HFFc6 (cell line): ENCODE measurements at regions not wholly inside any gene's neighbourhood (a gene's known extent, or its start where the extent isn't known, plus 50 kb on each side); places are given as distances from the start of the nearest gene placed in this dataset.
A peak's percentile ranks its signal among the peaks of the same experiment; 100 is the strongest.

ENCODE experiments used
- DNase-seq: peaks from one replicate; pipeline ENCODE4 v3.0.0-alpha.2; 2018
- H3K27ac Mint-ChIP-seq: 2 replicates; pipeline ENCODE4 v1.8.0; 2020; ENCODE audit warnings: mild to moderate bottlenecking, mixed read lengths
- H3K27me3 Mint-ChIP-seq: 2 replicates; pipeline ENCODE4 v1.8.0; 2021; ENCODE audit warnings: mild to moderate bottlenecking, moderate library complexity, mixed read lengths; ENCODE audit not compliant: insufficient read depth
- H3K36me3 Mint-ChIP-seq: 2 replicates; pipeline ENCODE4 v1.8.0; 2021; ENCODE audit warnings: low read depth, mixed read lengths
- H3K4me1 Mint-ChIP-seq: 2 replicates; pipeline ENCODE4 v1.8.0; 2020; ENCODE audit warnings: low read depth, mixed read lengths
- H3K4me3 Mint-ChIP-seq: 2 replicates; pipeline ENCODE4 v1.8.0; 2020; ENCODE audit warnings: mild to moderate bottlenecking, moderate library complexity, mixed read lengths
- H3K9me3 Mint-ChIP-seq: 2 replicates; pipeline ENCODE4 v1.8.0; 2020; ENCODE audit warnings: mild to moderate bottlenecking, mixed read lengths
- TF ChIP-seq, protein P1 (sequence below): fragments of 200-600 bp; sonication (generic); IDR thresholded peaks from 2 replicates; pipeline ENCODE4 v1.5.0; 2021; ENCODE audit warnings: antibody characterized with exemption, mild to moderate bottlenecking

- Mint-ChIP-seq H3K4me1 (peaks cover 8% of the 10 kb centered on the region; the same call in 1 of the 2 replicates), H3K36me3 (no peaks in the 10 kb centered on the region), H3K27me3 (peaks cover 8% of the 10 kb centered on the region), H3K9me3 (no peaks in the 10 kb centered on the region; the same call in 1 of the 2 replicates), H3K27ac (no peak overlapping the region), H3K4me3 (no peak overlapping the region)
- no peak for DNase-seq
- TF ChIP-seq, protein P1, sequence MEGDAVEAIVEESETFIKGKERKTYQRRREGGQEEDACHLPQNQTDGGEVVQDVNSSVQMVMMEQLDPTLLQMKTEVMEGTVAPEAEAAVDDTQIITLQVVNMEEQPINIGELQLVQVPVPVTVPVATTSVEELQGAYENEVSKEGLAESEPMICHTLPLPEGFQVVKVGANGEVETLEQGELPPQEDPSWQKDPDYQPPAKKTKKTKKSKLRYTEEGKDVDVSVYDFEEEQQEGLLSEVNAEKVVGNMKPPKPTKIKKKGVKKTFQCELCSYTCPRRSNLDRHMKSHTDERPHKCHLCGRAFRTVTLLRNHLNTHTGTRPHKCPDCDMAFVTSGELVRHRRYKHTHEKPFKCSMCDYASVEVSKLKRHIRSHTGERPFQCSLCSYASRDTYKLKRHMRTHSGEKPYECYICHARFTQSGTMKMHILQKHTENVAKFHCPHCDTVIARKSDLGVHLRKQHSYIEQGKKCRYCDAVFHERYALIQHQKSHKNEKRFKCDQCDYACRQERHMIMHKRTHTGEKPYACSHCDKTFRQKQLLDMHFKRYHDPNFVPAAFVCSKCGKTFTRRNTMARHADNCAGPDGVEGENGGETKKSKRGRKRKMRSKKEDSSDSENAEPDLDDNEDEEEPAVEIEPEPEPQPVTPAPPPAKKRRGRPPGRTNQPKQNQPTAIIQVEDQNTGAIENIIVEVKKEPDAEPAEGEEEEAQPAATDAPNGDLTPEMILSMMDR, result no peak
Observed at GRCh38 chr1:218575079-218575478, 229.9 kb downstream of the TGFB2 start.

GRCh38 chr1:218575856-218576255 lies 230.7 kb downstream of the TGFB2 start:
- H3K27me3 Mint-ChIP-seq, result peaks cover 8% of the 10 kb centered on the region
- no peak overlapping the region for H3K4me3 Mint-ChIP-seq
- no peaks in the 10 kb centered on the region; the same call in 1 of the 2 replicates for H3K9me3 Mint-ChIP-seq
- no peak overlapping the region for H3K27ac Mint-ChIP-seq
- DNase-seq, result no peak
- TF ChIP-seq, protein P1, result no peak
- no peaks in the 10 kb centered on the region for H3K36me3 Mint-ChIP-seq
- H3K4me1 Mint-ChIP-seq, result peaks cover 8% of the 10 kb centered on the region; the same call in 1 of the 2 replicates

DNA sequence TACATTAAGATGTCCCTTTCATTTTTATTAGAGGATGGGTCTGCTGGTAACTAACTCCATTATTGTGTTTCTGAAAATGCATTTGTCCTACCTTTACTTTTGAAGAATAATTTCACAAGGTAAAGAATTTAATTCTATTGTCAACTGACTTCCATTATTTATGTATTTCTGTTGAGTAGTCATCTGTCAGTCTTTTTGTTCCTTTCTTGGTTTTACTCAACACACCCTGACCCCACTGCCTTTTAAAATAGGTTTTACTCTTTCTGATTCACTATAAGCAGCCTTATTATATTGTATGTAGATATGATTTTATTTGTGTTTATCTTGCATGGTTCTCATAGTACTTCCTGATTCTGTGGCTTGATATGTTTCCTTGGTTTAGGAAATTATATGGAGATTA lies 237.5 kb downstream of the TGFB2 start:
- DNase-seq, result no peak
- no peak overlapping the region for H3K27ac Mint-ChIP-seq
- H3K4me3 Mint-ChIP-seq, result no peak overlapping the region
- TF ChIP-seq, protein P1, result no peak
- peaks cover 9% of the 10 kb centered on the region for H3K9me3 Mint-ChIP-seq
- peaks cover 3% of the 10 kb centered on the region for H3K27me3 Mint-ChIP-seq
- H3K36me3 Mint-ChIP-seq, result peaks cover 10% of the 10 kb centered on the region
- peaks cover 30% of the 10 kb centered on the region for H3K4me1 Mint-ChIP-seq

- TF ChIP-seq, protein P1, result no peak
- H3K4me3 Mint-ChIP-seq, result peak overlapping the region; percentile 3; the same call in 1 of the 2 replicates
- DNase-seq, result peak; percentile 42
- peaks cover 38% of the 10 kb centered on the region for H3K4me1 Mint-ChIP-seq
- H3K27me3 Mint-ChIP-seq, result peaks cover 5% of the 10 kb centered on the region
- H3K27ac Mint-ChIP-seq, result no peak overlapping the region; the same call in 1 of the 2 replicates
- peaks cover 10% of the 10 kb centered on the region for H3K36me3 Mint-ChIP-seq
- peaks cover 9% of the 10 kb centered on the region for H3K9me3 Mint-ChIP-seq
Observed at GRCh38 chr1:218584418-218585155, 239.5 kb downstream of the TGFB2 start.

DNA sequence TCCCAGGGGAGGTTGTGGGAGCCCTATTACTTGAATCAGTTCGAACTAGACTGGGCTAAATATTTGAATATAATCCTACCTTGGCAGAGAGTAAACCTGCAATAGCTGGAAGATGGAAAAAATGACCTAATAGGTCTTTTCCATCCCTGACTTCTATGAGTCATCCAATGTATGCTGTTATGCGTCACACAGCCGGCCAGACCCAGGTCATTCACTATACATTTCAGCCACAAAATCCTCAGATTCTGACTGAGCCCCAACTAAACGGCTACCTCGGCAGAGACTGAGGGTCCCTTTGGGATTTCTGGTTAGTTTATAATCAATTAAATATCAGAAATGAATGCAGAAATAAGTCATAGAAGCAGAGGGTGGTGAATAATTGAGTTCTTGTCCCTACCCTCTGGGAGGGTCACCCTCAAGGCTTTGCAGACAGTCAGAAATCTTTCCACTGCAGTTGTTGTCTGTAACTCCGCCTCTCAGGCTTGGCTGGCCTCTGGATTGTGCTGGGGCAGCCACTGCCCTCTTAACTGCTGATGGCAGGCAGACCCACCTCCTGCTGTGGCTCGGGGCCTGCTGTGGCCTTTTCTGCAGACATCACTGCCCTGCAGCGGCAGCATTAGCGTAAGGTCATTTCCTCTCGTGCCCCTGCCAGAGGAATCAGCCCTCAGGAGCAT lies 240.5 kb downstream of the TGFB2 start:
- peaks cover 2% of the 10 kb centered on the region for H3K27me3 Mint-ChIP-seq
- peaks cover 38% of the 10 kb centered on the region for H3K4me1 Mint-ChIP-seq
- peaks cover 9% of the 10 kb centered on the region for H3K9me3 Mint-ChIP-seq
- DNase-seq, result peak; percentile 32
- TF ChIP-seq, protein P1, result no peak
- peak overlapping the region; percentile 24; the same call in 1 of the 2 replicates for H3K4me3 Mint-ChIP-seq
- H3K27ac Mint-ChIP-seq, result peak overlapping the region; percentile 36; the same call in 1 of the 2 replicates
- peaks cover 10% of the 10 kb centered on the region for H3K36me3 Mint-ChIP-seq
